Cerebellar cortex (tissue), 1 donor: ENCODE measurements at regions not wholly inside any gene's neighbourhood (a gene's known extent, or its start where the extent isn't known, plus 50 kb on each side); places are given as distances from the start of the nearest gene placed in this dataset.

Experiments
- DNase-seq: peaks from one replicate; pipeline ENCODE4 v3.0.0-alpha.2; 2015; ENCODE audit warnings: low spot score

DNA sequence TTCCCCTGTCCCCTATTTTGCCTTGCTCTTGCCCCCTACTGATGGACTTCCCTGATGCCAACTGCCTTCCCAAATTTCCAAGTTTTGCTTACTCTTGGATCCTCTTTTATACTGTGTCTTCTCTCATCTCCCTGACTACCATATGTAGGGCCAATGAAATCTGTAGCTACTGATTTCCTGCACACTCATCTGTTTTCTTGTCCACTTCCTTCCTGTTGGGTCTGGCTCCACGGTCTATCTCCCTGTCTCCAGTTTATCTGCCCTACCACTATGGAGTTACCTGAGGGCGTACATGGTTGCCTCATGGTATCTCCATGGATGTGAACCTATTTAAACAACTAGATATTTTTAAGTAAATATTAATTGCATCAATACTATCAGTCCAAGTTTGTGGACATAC, 140.3 kb upstream of the MCHR2 start:
- DNase-seq: no peak

DNA sequence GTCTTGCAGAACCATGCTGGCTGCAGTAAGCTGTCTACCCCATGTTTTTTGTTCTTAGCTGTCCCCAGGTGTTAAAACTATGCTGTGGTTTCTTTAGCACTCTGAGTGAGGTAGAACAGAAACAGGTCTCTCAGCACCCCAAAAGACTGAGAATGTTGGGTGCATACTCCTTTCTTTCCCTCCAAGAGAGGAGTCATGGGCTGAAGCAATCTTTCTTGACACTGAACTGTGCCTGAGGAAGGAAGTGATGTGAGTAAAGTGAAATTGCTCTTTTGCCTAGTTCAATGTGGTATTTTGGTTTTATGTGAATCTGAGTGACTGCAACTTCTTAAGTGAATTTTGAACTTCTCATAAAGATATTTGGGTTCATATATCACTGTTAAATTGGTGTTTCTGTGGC, 138.0 kb upstream of the MCHR2 start:
- no peak for DNase-seq

DNA sequence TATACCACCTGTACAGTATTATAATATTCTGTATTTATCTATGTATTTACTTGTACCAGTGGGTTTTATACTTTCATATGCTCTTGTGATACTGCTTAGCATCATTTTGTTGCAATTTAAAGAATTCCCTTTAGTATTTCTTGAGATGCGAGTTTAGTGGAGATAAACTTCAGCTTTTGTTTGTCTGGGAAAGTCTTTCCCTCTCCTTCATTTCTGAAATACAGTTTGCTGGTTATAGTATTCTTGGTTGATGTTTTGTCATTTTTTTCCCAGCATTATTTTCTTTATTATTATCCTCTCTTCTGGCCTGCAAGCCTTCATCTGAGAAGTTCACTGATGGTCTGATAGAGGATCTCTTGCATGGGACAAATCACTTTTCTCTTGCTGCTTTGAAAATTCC, 136.6 kb upstream of the MCHR2 start:
- DNase-seq: no peak

DNA sequence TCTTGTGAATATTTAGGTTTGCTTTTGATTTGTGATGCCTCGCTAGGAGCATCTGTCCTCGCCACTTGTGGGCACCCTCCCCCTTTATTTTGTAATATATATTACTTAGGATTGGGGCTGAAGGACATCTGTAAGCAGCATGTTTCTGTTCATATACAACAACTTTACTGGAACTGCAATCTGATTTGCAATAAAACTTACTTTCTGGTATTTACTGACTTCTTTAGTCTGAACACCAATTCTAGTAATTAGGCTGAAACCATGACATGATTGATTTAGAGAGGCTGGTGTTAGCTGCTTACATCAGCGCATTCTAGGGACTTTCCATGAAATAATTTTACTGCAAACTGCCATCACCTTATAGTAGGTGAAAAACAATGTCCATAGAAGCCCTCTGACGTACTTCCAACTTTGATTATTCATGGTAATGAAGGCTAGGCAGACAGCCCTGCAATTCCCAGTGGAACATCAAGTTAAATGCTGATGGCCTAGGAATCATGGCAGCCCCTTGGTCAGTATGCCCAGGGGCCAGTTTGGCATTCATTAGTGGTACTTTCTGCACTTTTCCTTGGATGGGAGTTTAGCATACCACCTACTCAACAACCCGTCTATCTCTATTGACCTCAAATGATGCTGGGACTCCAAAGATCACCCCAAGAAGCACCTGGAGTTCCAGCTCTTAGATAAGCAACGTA, 132.9 kb upstream of the MCHR2 start:
- no peak for DNase-seq

DNA sequence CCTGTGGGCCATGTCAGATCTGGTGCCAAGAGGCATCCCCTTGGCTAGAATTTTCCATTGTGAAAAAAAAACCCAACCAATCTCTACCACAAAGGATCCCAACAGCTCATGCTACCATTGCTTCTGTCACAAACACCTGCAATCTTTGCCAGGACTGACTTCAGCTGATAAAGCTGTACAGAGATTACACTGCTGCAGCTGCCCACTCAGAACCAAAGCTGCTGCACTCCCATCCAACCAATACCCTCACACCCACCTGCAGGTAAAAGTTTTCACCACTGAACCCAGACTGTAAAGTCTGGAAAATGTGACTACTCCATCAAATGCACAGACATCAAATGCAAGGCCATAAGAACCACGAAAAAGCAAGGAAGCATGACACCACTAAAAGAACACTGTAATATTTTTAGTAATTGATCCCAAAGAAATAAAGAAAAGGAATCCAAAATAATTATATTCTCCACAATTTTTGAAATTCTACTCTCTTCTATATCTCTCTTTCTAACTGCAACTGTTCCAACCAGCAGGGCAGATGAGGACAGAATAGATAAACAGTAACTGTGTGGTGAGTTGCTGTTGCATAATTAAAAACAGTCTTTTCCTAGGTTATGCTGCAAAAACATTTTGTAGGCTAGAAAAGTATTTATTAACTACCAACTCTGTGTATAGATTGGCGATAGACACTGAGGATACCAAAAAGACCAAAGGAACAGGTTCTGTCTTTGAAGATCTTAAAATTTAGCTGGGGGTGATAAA, 128.0 kb upstream of the MCHR2 start:
- DNase-seq: no peak

DNA sequence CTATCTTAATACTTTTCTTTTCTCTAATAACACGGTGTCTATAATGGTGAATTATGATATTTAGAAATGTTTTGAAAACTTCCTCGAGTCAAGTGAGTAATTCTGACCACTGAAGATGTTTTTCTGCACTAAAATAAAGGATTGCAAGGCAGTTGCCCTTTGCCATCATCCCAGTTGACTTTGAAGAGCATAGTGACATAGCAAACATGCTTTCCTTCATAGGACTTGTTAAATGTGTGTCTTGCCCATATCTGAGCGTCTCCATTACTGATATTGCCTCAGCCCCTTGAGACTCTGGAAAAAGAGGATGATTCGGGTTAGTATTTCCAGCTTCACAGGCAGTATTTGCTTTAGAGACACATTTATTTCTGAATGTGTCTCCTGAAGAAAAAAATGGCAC, 125.2 kb upstream of the MCHR2 start:
- DNase-seq: no peak

DNA sequence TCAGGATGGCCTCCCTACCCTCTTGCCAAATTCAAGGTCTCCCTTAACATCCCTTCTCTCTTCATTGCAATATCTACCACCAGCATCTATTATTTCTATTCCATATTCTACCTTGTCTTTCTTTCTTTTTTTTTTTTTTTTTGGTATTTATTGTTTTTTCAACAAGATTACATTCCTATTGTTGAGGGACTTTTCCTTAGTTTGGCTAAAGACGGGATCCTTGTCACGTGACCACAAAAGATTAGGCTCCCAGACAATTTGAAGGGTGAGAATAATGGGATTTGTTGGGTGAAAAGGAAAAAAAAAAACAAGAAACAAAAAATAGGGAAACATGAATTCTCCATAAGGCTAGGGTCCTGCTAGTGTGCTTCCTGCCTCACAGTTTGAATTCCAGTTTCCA, 124.3 kb upstream of the MCHR2 start:
- DNase-seq: no peak

DNA sequence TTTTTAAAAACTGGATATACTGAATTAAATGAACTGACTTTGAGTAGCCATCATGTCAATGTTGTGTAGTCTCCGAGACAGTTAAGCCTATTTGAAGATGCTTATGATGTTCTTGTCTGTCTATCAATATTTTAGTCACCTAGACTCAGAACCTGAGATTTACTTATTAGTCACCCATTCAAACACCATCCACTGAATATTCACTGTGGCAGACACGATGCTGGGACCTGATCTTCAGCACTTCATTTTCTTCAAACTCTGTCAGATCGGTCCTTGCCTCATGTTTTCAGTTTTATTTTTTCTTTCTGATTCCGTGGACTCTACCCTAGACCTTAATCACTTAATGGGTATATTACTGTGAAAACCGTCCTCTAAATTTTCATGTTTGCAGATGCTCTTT, 123.7 kb upstream of the MCHR2 start:
- no peak for DNase-seq

DNA sequence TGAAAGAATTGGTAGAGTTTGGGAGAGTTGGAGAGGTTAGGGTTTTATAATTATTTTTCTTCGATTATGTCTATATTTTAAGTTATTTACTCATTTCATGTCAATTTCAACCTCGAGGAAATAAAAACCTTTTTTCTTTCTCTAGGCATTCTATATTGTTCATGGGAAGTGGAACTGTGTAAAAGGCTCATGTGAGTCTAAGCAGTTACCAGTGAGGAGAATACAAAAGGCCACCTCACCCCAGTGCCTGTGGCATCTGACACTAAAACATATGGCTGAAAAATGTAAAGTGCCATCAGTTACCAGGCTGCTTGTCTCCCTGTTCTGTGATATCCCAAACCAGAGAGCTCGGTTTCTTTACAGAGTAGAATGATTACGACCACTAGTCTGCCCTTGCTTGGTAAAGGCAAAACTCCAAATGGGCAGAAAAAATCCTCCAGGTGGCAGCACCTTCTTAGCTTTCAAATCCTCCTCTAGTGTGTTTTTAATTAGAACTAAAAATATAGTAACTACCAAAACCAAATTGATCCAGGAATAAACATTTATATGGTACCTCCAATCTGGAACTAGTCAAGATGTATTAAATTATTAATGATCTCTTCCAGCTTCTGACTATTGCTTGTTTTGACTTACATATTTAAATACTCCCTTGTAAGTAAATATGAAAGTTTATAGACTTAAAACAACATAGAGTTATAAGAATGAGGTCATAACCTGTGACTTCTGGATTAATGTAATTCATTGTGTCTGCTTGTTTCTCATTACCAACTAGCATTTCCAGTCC, 122.6 kb upstream of the MCHR2 start:
- DNase-seq: peak; percentile 59

DNA sequence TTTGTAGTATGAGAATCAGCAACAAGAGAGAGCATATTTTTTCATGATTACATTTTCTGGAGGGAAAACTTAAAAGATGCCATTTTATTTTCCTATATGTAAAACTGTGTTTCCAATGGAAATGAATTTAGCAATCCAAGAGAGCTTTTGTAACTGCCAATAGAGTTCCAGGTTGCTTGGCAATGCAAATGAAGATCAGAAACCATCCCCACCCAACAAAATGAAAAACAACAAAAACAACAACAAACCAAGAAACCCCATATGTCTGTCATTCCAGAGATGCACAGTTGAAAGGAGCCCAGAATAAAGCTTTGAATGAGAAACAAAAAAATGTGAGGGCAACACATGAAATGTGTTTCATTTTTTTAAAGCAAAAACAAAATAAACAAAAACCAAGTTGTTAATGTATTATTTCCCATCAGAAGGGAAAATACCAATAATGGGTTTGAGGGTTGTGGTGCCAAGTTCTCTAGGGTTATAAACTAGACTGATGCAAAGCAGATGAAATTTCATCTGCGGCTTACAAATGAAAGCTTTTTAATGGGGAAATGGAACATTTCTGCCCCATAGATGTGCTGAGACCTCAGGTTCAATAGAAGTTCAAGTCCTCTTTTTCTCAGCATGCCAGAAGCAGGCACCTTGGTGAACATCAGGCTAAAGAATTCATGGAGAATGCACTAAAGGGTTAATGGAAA, 121.5 kb upstream of the MCHR2 start:
- no peak for DNase-seq

DNA sequence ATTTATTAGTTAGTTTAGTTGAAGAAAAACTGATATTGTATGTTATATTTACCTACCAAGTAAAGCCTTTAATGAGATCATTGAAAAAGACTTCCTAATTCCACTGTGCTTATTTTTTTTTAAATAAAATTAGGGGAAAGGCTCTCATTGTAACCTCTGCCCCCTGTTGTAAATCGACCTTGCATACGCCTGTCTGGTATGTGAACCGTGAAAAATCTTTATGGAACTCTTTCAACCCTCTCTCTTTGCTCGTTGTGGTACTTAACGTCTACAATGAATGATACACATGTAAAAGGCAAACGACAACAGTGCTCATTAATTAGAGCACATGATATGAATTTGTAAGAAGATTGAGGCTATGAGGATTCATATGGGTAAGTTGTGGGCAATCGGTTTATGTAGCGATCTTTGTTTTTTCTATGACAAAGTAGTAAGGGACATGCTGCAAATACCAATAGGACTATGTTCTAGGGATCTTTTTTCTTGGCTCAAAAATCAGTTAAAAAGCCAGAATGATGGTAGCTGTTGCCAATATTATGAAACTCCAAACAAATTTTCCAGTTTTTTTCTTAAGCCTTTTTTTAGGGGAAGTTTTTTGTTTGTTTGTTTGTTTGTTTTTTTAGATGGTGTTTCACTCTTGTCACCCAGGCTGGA, 119.0 kb upstream of the MCHR2 start:
- no peak for DNase-seq

DNA sequence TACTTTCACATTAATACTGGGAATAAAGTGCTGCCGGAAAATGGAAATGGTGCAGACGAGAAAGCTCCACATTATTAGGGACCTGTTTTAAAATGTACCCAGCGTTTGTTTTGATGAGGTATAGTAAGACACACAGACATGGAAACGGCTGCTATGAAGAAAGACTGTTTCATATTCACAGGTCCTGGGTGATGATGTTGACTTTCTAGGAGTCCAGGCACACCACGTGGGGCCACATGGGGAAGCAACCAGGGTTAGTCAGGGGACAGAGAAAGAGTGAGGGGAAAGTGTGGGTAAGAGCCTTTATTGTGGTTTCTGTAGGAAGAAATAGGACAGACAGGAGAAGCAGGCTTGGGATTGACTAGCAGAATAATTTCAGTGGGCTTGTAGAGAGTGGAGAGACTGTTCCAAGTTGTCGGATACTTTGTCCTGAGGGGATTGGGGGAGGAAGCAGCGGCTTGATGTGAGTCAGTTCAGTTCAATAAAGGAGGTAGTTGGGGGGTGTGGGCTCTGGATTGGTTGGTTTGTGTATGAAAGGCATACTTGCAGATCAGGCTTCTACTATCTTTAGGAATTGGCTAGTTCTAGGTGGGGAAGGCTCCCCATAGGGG, 112.0 kb upstream of the MCHR2 start:
- DNase-seq: no peak

DNA sequence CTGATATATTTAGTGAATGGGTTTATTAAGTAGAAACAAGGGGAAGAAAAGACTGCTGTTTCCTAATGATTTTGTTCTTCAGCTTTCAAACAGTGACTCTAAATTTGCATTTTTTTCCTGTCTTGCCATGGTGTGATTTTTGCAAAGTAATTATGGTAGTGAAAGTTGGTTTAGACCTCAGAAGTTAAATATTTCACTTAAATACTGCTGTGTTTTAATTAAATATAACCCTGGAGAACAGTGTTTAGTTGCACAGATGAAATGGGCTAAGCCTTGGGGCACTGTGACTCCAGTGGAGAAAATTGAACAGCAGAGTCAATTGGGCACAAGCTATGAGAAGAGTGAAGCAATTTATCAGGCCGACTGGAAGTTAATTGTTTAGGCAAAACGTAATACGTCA, 111.1 kb upstream of the MCHR2 start:
- DNase-seq: no peak

DNA sequence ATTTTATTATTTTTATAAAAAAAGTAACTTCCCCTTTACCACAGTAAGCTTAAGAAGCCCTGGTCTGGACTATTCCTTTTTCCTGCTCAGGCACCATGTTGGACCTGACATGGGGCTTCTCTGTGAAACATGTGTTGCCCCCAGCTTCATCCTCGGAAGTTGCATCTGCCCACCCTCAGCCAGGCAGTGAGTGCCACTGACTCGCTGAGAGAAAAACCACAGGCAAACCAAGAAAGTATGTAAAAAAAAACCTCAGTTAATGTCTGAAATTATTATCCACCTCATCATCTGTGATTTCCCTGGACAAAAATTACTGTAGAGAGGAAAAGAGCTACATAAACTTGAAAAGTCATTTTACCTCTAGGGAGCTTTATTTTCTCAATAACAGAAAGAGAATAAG, 109.9 kb upstream of the MCHR2 start:
- no peak for DNase-seq

DNA sequence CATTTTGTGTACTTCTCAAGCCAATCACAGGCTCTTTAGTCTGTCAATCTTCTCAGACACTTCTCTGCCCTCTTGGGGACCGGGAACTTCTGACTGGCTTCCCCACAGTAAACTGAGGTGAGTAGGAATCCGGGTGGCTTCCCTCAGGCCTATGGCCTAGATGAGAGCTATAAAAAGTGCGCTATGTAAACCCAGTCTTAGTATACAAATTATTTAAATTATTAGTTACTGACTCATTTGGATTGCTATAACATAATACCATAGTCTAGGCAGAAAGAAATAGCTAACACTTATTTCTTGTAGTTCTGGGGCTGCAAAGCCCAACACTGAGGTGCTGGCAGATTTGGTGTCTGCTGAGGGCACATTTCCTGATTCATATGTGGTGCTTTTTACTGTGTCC, 109.2 kb upstream of the MCHR2 start:
- no peak for DNase-seq

DNA sequence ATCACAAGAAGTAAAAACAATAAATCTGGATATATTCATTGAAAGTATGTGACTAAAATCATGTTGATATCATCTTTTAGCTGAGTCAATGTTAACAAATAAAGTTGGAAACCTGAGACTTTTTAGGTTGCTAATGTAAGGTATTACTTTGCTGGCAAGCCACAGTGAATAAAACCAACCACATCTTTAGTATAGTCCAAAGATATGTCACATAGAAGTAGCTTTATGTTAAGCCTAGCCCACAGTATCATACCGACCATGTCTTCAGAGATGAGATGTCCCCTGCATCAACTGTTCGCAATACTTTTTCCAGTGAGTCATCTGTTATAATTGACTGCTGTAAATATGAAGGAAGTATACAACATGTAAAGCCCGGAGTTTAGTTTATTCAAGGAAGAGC, 107.6 kb upstream of the MCHR2 start:
- no peak for DNase-seq

DNA sequence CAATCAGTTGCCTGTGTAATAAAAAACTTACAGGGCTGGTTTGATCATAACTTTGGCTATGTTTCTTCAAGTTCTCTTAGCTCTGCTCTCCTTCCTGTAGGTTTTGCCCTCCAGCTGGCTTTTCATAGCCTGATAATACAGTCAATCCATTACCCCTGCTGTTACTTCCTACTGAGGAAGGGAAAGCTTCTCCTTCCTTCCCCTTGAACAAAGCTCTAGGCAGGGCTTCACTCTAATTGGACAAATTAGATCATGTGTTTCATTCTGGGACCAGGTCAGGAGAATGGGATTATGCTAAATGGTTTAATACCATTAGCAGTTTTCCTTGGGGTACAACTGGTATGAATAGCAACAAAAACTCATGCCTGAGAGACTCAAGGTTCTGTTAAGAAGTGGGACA, 106.8 kb upstream of the MCHR2 start:
- no peak for DNase-seq

DNA sequence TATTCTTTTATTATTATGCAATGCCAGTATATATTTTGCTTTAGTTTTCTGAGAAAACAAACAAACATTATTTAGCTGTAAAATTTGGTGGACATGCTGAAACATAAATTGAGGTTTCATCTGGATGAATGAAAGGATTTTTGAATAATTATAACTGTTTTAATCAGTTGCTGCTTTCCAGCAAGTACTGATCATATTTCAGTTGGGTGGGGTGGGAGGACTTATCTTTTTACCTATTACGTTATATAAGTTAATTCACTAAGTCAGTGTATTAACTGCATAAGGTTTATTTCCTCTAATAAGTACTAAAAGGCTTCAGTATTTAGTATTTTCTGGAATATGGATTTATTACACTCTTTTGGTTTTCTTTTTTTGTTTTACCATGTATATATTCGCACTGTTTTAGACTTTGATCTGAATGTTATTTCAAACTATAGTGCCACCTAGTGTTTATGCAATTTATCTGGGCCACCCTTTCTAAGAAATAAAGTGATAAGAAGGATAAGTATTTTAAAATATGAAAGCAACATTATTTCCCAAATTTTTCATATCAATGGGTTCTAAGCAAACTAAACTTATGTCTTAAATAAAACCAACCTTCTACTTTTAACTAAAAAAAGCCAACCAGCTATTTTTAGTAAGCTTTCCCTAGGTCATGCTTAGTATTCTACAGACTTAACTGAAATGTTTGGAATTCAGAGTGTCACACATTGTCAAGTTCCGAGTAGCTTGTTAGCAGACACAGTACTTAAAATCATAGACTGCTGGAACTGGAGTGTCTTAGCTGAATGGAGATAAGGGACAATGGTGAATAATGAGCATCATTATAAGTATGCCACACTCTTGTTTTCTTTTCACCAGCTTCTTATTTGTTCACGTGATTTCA, 105.4 kb upstream of the MCHR2 start:
- peak; percentile 22 for DNase-seq

DNA sequence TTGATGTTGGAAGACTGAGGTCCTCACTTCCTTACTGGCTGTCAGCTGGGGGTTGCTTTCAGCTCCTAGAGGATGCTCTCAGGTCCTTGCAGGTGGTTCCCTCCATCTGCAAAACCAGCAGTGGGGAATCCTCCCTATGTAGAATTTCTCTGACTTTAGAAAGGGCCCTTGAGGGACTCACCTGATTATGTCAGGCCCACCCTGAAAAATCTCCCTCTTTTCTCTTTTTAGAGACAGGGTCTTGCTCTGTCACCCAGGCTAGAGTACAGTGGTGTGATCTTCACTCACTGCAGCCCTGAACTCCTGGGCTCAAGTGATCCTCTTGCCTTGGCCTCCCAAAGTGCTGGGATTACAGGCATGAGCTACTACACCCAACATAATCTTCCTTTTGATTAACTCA, 102.9 kb upstream of the MCHR2 start:
- no peak for DNase-seq

DNA sequence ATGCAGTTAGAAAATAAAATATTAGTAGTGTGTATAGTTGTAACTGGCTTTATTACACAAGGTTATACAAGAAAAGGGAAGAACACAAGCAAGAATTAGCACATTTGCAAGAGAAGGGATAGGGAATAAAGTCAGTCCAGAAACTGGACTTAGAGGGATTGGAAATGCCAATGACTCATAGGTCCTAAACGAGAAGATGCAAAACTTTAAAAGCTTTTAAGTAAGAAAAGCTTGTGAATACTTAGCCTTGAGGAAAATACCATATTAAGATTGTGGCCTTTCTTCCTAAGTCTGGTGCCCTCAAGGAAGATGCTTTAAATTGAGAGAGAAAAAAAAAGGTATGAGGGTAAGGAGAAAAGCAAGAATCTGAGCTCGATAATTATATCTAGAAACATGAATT, 102.3 kb upstream of the MCHR2 start:
- DNase-seq: no peak

DNA sequence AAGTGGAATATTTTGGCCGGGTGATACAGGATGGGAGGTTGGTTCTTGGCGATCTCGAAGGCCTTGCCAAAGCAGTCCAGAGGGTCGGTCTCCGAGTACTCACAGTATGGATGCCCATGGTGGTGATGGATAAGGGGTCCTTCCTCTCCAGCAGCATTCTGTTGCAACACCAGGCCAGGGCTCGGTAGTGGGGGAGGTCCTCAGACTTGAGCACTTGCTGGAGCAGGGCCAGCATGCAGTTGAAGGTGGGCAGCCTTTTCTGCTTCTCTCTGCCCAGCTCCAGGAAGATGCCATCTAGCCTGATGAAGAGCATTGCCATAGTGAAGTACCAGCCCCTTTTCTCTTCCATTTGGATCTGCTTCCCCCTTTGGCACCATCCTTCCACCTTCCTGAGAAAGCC, 99.4 kb upstream of the MCHR2 start:
- DNase-seq: no peak
